ENCODE measurements at regions not wholly inside any gene's neighbourhood (a gene's known extent, or its start where the extent isn't known, plus 50 kb on each side); places are given as distances from the start of the nearest gene placed in this dataset.

GRCh38 chr12:20063116-20063515, 305.2 kb upstream of the PDE3A start:
- no peak for TF ChIP-seq ZMAT4 (CRISPR knock-in tag; IDR thresholded peaks at IDR 0.05)
- TF ChIP-seq CTCF (IDR thresholded peaks at IDR 0.05): no peak
